B cell (primary cell): ENCODE measurements at regions not wholly inside any gene's neighbourhood (a gene's known extent, or its start where the extent isn't known, plus 50 kb on each side); places are given as distances from the start of the nearest gene placed in this dataset.

Source experiments
- ATAC-seq: fragments of 200-7000 bp; cut with Tn5 transposase; one replicate; pipeline ENCODE4 v1.10.0; 2021; ENCODE audit warnings: low read depth, mild to moderate bottlenecking, moderate number of reproducible peaks, moderate library complexity
- CTCF ChIA-PET: fragments of 350-600 bp; sonication (Branson Sonifier 250); formaldehyde crosslinking; loops from one replicate; lab custom pipeline; 2021; ENCODE audit warnings: antibody characterized with exemption, inconsistent platforms; lab: Charles Lee
- POLR2A ChIA-PET: fragments of 350-600 bp; sonication (Branson Sonifier 250); formaldehyde crosslinking; loops from one replicate; lab custom pipeline; 2021; ENCODE audit warnings: antibody characterized with exemption; lab: Charles Lee
- DNase-seq: peaks from one replicate; pipeline ENCODE4 v3.0.0; 2013
- H2AFZ ChIP-seq: 2 replicates; pipeline ENCODE4 v1.6.1; 2012; ENCODE audit warnings: mild to moderate bottlenecking, low read depth, low read length; ENCODE audit not compliant: insufficient read depth, poor library complexity, severe bottlenecking
- H3K27ac ChIP-seq, 2 donors: 1 replicate in 1 of 2; 2 replicates in 1 of 2; pipeline ENCODE4 v1.5.1; 2012 to 2013; ENCODE audit warnings: low read length in 2 of 2, mild to moderate bottlenecking in 2 of 2, moderate library complexity in 1 of 2
- H3K27me3 ChIP-seq, 4 experiments: fragments of 200-600 bp in 1 of 4; sonication (generic) in 1 of 4; replicated peaks in 1 of 4; 1 replicate in 2 of 4; 2 replicates in 2 of 4; pipeline versions ENCODE4 v1.6.1 to v1.7.0; 2013 to 2016; ENCODE audit warnings: low read length in 3 of 4, mild to moderate bottlenecking in 2 of 4, mixed read lengths in 1 of 4, moderate library complexity in 1 of 4; ENCODE audit not compliant: insufficient read depth in 4 of 4, control insufficient read depth in 3 of 4; ENCODE audit errors: control extremely low read depth in 1 of 4
- H3K36me3 ChIP-seq, 2 experiments: replicated peaks in 1 of 2; 1 replicate in 1 of 2; 2 replicates in 1 of 2; pipeline versions ENCODE4 v1.6.1 to v1.7.1; 2013; ENCODE audit warnings: low read length in 1 of 2; ENCODE audit not compliant: insufficient read depth in 2 of 2, control insufficient read depth in 1 of 2; ENCODE audit errors: control extremely low read depth in 1 of 2, extremely low read depth in 1 of 2
- H3K4me1 ChIP-seq, 2 donors: fragments of 200-600 bp in 1 of 2; sonication (generic) in 1 of 2; 1 replicate in 1 of 2; 2 replicates in 1 of 2; pipeline versions ENCODE4 v1.5.1 to v1.6.1; 2013 to 2017; ENCODE audit warnings: low read length in 2 of 2; ENCODE audit not compliant: control insufficient read depth in 2 of 2, insufficient read depth in 2 of 2
- H3K4me2 ChIP-seq: replicated peaks from 2 replicates; pipeline ENCODE3; 2012; ENCODE audit warnings: mild to moderate bottlenecking, low read depth, low read length; ENCODE audit not compliant: poor library complexity, severe bottlenecking
- H3K4me3 ChIP-seq, 5 experiments: fragments of 200-600 bp in 1 of 5; sonication (generic) in 1 of 5; 1 replicate in 3 of 5; 2 replicates in 2 of 5; pipeline versions ENCODE4 v1.5.1 to v1.7.0; 2011 to 2016; ENCODE audit warnings: low read length in 4 of 5, mild to moderate bottlenecking in 4 of 5, low read depth in 2 of 5, control low read depth in 1 of 5, moderate library complexity in 1 of 5; ENCODE audit not compliant: insufficient read depth in 1 of 5; ENCODE audit errors: control extremely low read depth in 1 of 5, extremely low read depth in 1 of 5
- H3K79me2 ChIP-seq: fragments of 200-600 bp; sonication (generic); one replicate; pipeline ENCODE4 v1.6.0; 2016; ENCODE audit warnings: low read length; ENCODE audit not compliant: control insufficient read depth, insufficient read depth
- H3K9ac ChIP-seq: fragments of 200-600 bp; sonication (generic); 2 replicates; pipeline ENCODE4 v1.6.1; 2017; ENCODE audit warnings: mild to moderate bottlenecking, low read length, moderate library complexity
- H3K9me3 ChIP-seq, 3 donors: one replicate each; pipeline versions ENCODE4 v1.6.1 to v1.7.1; 2013; ENCODE audit warnings: low read length in 2 of 3; ENCODE audit not compliant: control insufficient read depth in 2 of 3, insufficient read depth in 1 of 3; ENCODE audit errors: control extremely low read depth in 1 of 3
- H4K20me1 ChIP-seq: 2 replicates; pipeline ENCODE4 v1.6.0; 2012; ENCODE audit warnings: mild to moderate bottlenecking, low read length; ENCODE audit not compliant: insufficient read depth, control insufficient read depth, poor library complexity, severe bottlenecking
- H3K27ac Mint-ChIP-seq: one replicate; pipeline ENCODE4 v1.8.0; 2021; ENCODE audit warnings: mixed read lengths
- H3K27me3 Mint-ChIP-seq: one replicate; pipeline ENCODE4 v1.8.0; 2021; ENCODE audit warnings: mixed read lengths
- H3K4me1 Mint-ChIP-seq: one replicate; pipeline ENCODE4 v1.8.0; 2021; ENCODE audit warnings: mixed read lengths
- H3K4me3 Mint-ChIP-seq: one replicate; pipeline ENCODE4 v1.8.0; 2021; ENCODE audit warnings: mixed read lengths
- H3K9me3 Mint-ChIP-seq: one replicate; pipeline ENCODE4 v1.8.0; 2022; ENCODE audit warnings: mixed read lengths; ENCODE audit not compliant: insufficient read depth
- CTCF ChIP-seq: fragments of 200-600 bp; IDR thresholded peaks from one replicate; pipeline ENCODE4 v1.8.0; 2022; ENCODE audit warnings: antibody characterized with exemption, mild to moderate bottlenecking
- EZH2 ChIP-seq: IDR thresholded peaks from 2 replicates; pipeline ENCODE4 v1.6.1; 2012; ENCODE audit warnings: borderline replicate concordance, low read depth, mild to moderate bottlenecking, moderate library complexity, low read length; ENCODE audit not compliant: insufficient read depth, poor library complexity, severe bottlenecking
- WGBS: methylation state at CpG from one replicate; pipeline ENCODE4 v1.1.5; 2013; ENCODE audit warnings: missing lambda C conversion rate; ENCODE audit not compliant: insufficient coverage; 5-methylcytosine and 5-hydroxymethylcytosine counted together
- intact Hi-C: fragments of 100-400 bp; cut with micrococcal nuclease; formaldehyde crosslinking; loops from one replicate; pipeline ENCODE4 v1.10.0; 2022

GRCh38 chr6:113315879-113316278 is 541.3 kb upstream of the MARCKS start:
- ChIA-PET POLR2A (no interaction called here), CTCF (interaction anchor here (1.8 kb wide), 1 partner anchor 9 kb away, joined by 5 read pairs; no protein-coding TSS in a partner anchor)
- intact Hi-C loops, result no loop called here
- Histone ChIP-seq H3K36me3 (no peaks in the 10 kb centered on the region), H3K4me1 (no peaks in the 10 kb centered on the region), H3K9ac (no peak overlapping the region), H3K27ac (no peak overlapping the region), H2AFZ (no peak overlapping the region), H3K9me3 (no peaks in the 10 kb centered on the region), H4K20me1 (no peaks in the 10 kb centered on the region), H3K27me3 (no peaks in the 10 kb centered on the region), H3K4me3 (no peak overlapping the region), H3K79me2 (no peaks in the 10 kb centered on the region), H3K4me2 (no peak overlapping the region)
- Mint-ChIP-seq H3K27ac (no peak overlapping the region), H3K4me3 (no peak overlapping the region), H3K4me1 (no peaks in the 10 kb centered on the region), H3K9me3 (no peaks in the 10 kb centered on the region), H3K27me3 (no peaks in the 10 kb centered on the region)
- WGBS, result 100% methylated on average over 1 of the region's 4 CpGs
- no peak for DNase-seq
- ATAC-seq, result no peak
- TF ChIP-seq CTCF (no peak), EZH2 (no peak)

GRCh38 chr6:113317442-113317841 is 539.7 kb upstream of the MARCKS start:
- Histone ChIP-seq H4K20me1 (no peaks in the 10 kb centered on the region), H2AFZ (no peak overlapping the region), H3K79me2 (no peaks in the 10 kb centered on the region), H3K27ac (no peak overlapping the region), H3K4me2 (no peak overlapping the region), H3K9me3 (no peaks in the 10 kb centered on the region), H3K9ac (no peak overlapping the region), H3K36me3 (no peaks in the 10 kb centered on the region), H3K27me3 (no peaks in the 10 kb centered on the region), H3K4me3 (no peak overlapping the region), H3K4me1 (no peaks in the 10 kb centered on the region)
- H3K27me3 Mint-ChIP-seq, result no peaks in the 10 kb centered on the region
- TF ChIP-seq CTCF, result no peak
- no peak for TF ChIP-seq EZH2
- no peaks in the 10 kb centered on the region for H3K4me1 Mint-ChIP-seq
- H3K4me3 Mint-ChIP-seq, result no peak overlapping the region
- CTCF ChIA-PET, result interaction anchor here (2.3 kb wide), 1 partner anchor 11 kb away, joined by 9 read pairs; no protein-coding TSS in a partner anchor
- DNase-seq (no peak), ATAC-seq (no peak)
- intact Hi-C loops, result no loop called here
- H3K27ac Mint-ChIP-seq, result no peak overlapping the region
- POLR2A ChIA-PET, result no interaction called here
- H3K9me3 Mint-ChIP-seq, result no peaks in the 10 kb centered on the region
- 97% methylated on average over 2 of the region's 2 CpGs for WGBS
